Tibial nerve (tissue), 4 donors: ENCODE measurements at regions not wholly inside any gene's neighbourhood (a gene's known extent, or its start where the extent isn't known, plus 50 kb on each side); places are given as distances from the start of the nearest gene placed in this dataset.

ENCODE experiments used
- DNase-seq, 2 donors: peaks; one replicate each; pipeline ENCODE4 v3.0.0-alpha.2; 2019; ENCODE audit warnings: low spot score in 2 of 2
- H3K27ac ChIP-seq, 4 donors: fragments of 200-600 bp; sonication (generic) in 3 of 4; one replicate each; pipeline ENCODE4 v1.5.1; 2017 to 2019; ENCODE audit warnings: mild to moderate bottlenecking in 1 of 4
- H3K27me3 ChIP-seq, 2 donors: fragments of 200-600 bp; sonication (generic) in 1 of 2; one replicate each; pipeline versions ENCODE4 v1.5.1 to v1.6.0; 2017 to 2019
- H3K36me3 ChIP-seq, 3 donors: fragments of 200-600 bp; sonication (generic); one replicate each; pipeline ENCODE4 v1.5.1; 2018 to 2019
- H3K4me1 ChIP-seq, 4 donors: fragments of 200-600 bp; sonication (generic) in 3 of 4; one replicate each; pipeline ENCODE4 v1.5.1; 2017 to 2019
- H3K4me3 ChIP-seq, 4 donors: fragments of 200-600 bp; sonication (generic) in 3 of 4; one replicate each; pipeline ENCODE4 v1.5.1; 2017 to 2019; ENCODE audit warnings: mild to moderate bottlenecking in 1 of 4, moderate library complexity in 1 of 4
- H3K9me3 ChIP-seq, 4 donors: fragments of 200-600 bp; sonication (generic) in 3 of 4; one replicate each; pipeline ENCODE4 v1.5.1; 2017 to 2019
- CTCF ChIP-seq, 5 experiments: fragments of 200-600 bp in 3 of 5; fragments of 450-650 bp in 2 of 5; sonication (generic) in 3 of 5; IDR thresholded peaks; one replicate each; pipeline ENCODE4 v1.5.1; 2016 to 2019; ENCODE audit warnings: antibody characterized with exemption in 5 of 5, mild to moderate bottlenecking in 3 of 5, moderate library complexity in 2 of 5
- EP300 ChIP-seq, 2 donors: sonication (generic); formaldehyde crosslinking; IDR thresholded peaks; one replicate each; pipeline ENCODE4 v1.6.1; 2017; ENCODE audit warnings: antibody characterized with exemption in 2 of 2, mild to moderate bottlenecking in 1 of 2
- POLR2A ChIP-seq, 2 donors: fragments of 450-650 bp; IDR thresholded peaks; one replicate each; pipeline ENCODE4 v1.6.1; 2017; ENCODE audit warnings: antibody characterized with exemption in 2 of 2, mild to moderate bottlenecking in 2 of 2, moderate library complexity in 2 of 2
- WGBS, 2 donors: methylation state at CpG; one replicate each; pipeline ENCODE4 v1.1.5; 2018; 5-methylcytosine and 5-hydroxymethylcytosine counted together

- Histone ChIP-seq H3K36me3 (no peaks in the 10 kb centered on the region), H3K27me3 (no peaks in the 10 kb centered on the region), H3K4me3 (no peak overlapping the region), H3K4me1 (no peaks in the 10 kb centered on the region), H3K9me3 (no peaks in the 10 kb centered on the region), H3K27ac (no peak overlapping the region)
- TF ChIP-seq CTCF (IDR thresholded peaks at IDR 0.05) (no peak), EP300 (IDR thresholded peaks at IDR 0.05) (no peak), POLR2A (IDR thresholded peaks at IDR 0.05) (no peak)
- WGBS, 2 donors = 62 to 72% methylated on average over 3 of the region's 3 CpGs
- DNase-seq = no peak
These were observed 1059.7 kb downstream of the ZPLD1 start for GRCh38 chr3:103494512-103494911.

DNA sequence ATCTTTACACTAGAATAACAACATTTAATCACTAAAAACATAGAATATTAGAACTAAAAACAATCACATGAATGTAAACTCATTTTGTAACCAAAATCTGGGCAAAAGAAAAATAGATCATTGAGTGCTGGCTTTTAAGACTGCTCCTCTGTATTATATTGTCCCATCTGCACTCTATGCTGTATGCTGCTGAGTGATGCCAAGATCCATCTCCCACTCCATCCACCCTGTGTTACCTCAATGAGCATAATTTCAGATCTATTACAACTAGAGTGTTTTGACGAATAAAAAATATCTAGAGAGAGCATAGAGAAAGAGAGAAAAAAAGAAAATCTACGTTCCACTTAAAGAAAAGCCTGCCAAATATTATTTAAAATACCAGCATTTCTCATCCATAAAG is 1060.4 kb downstream of the ZPLD1 start:
- H3K4me1 ChIP-seq = no peaks in the 10 kb centered on the region
- H3K27me3 ChIP-seq = no peaks in the 10 kb centered on the region
- WGBS, 2 donors = 80 to 81% methylated on average over 2 of the region's 2 CpGs
- no peak overlapping the region for H3K4me3 ChIP-seq
- DNase-seq = no peak
- no peak overlapping the region for H3K27ac ChIP-seq
- no peak for TF ChIP-seq POLR2A (IDR thresholded peaks at IDR 0.05)
- no peak for TF ChIP-seq CTCF (IDR thresholded peaks at IDR 0.05)
- no peak for TF ChIP-seq EP300 (IDR thresholded peaks at IDR 0.05)
- H3K9me3 ChIP-seq = no peaks in the 10 kb centered on the region
- H3K36me3 ChIP-seq = no peaks in the 10 kb centered on the region

- Histone ChIP-seq H3K9me3 (no peaks in the 10 kb centered on the region), H3K36me3 (no peaks in the 10 kb centered on the region), H3K27ac (no peak overlapping the region), H3K27me3 (no peaks in the 10 kb centered on the region), H3K4me1 (no peaks in the 10 kb centered on the region), H3K4me3 (no peak overlapping the region)
- WGBS, 2 donors = 52% methylated on average over 1 of the region's 1 CpG
- TF ChIP-seq CTCF (IDR thresholded peaks at IDR 0.05) = no peak
- no peak for TF ChIP-seq POLR2A (IDR thresholded peaks at IDR 0.05)
- no peak for TF ChIP-seq EP300 (IDR thresholded peaks at IDR 0.05)
- no peak for DNase-seq
These were observed 1064.5 kb downstream of the ZPLD1 start for GRCh38 chr3:103499132-103499900.

DNA sequence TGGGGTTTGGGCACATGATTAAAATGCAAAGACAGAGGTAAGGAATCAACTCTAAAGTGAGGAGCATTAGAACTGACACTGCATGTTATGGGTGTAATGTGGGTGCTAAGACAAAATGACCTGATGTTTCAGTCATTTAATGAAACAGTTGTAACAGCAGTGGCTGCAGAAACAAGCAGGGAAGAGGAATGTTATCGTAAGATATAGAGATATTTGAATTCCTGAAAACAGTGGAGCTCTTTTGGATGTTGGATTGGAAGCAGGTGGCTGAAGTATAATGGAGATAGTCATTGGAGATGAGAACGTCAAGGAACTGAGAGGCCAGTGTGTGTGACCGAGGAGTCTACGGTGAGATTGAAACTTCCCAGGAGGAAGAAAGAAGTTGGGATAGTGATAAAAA is 1065.2 kb downstream of the ZPLD1 start:
- Histone ChIP-seq H3K4me1 (no peaks in the 10 kb centered on the region), H3K9me3 (no peaks in the 10 kb centered on the region), H3K27me3 (no peaks in the 10 kb centered on the region), H3K36me3 (no peaks in the 10 kb centered on the region), H3K27ac (no peak overlapping the region), H3K4me3 (no peak overlapping the region)
- TF ChIP-seq POLR2A (IDR thresholded peaks at IDR 0.05) (no peak), CTCF (IDR thresholded peaks at IDR 0.05) (no peak), EP300 (IDR thresholded peaks at IDR 0.05) (no peak)
- DNase-seq = no peak
- whole genome bisulfite sequencing, 2 donors = 66 to 72% methylated on average over 4 of the region's 4 CpGs

GRCh38 chr3:103510760-103511159 is 1075.9 kb downstream of the ZPLD1 start:
- peaks cover 0 to 4% (median 0%) of the 10 kb centered on the region in 4 donors for H3K9me3 ChIP-seq
- TF ChIP-seq CTCF (IDR thresholded peaks at IDR 0.05) (no peak), POLR2A (IDR thresholded peaks at IDR 0.05) (no peak), EP300 (IDR thresholded peaks at IDR 0.05) (no peak)
- no peaks in the 10 kb centered on the region for H3K36me3 ChIP-seq
- WGBS, 2 donors = 42 to 46% methylated on average over 2 of the region's 2 CpGs
- H3K4me1 ChIP-seq = no peaks in the 10 kb centered on the region
- no peaks in the 10 kb centered on the region for H3K27me3 ChIP-seq
- H3K4me3 ChIP-seq = no peak overlapping the region
- no peak overlapping the region for H3K27ac ChIP-seq
- DNase-seq = no peak
